ENCODE measurements at regions not wholly inside any gene's neighbourhood (a gene's known extent, or its start where the extent isn't known, plus 50 kb on each side); places are given as distances from the start of the nearest gene placed in this dataset.

DNA sequence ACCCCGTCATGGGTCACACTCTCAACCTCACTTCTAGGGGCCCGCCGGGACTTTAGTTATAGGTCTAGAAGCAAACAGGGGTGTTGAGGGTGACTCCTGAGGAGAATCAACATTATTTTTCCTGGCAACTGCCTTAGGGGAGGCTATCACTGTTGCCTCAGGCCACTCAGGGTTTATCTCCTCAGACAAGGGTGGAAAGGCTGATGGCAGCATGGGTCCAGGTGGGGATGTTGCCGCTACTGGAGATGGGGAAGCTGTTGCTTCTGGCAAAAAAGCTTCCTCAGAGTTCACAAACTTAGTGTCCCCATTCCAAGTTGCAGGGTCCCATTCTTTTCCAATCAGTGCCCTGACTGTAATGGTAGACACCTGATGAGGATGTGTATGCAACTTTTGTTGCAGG is 467.4 kb upstream of the RGS6 start:
- TF ChIP-seq, protein P1, sequence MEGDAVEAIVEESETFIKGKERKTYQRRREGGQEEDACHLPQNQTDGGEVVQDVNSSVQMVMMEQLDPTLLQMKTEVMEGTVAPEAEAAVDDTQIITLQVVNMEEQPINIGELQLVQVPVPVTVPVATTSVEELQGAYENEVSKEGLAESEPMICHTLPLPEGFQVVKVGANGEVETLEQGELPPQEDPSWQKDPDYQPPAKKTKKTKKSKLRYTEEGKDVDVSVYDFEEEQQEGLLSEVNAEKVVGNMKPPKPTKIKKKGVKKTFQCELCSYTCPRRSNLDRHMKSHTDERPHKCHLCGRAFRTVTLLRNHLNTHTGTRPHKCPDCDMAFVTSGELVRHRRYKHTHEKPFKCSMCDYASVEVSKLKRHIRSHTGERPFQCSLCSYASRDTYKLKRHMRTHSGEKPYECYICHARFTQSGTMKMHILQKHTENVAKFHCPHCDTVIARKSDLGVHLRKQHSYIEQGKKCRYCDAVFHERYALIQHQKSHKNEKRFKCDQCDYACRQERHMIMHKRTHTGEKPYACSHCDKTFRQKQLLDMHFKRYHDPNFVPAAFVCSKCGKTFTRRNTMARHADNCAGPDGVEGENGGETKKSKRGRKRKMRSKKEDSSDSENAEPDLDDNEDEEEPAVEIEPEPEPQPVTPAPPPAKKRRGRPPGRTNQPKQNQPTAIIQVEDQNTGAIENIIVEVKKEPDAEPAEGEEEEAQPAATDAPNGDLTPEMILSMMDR (conservative IDR thresholded peaks at IDR 0.05; ENCODE audit: low read length): no peak
- no peak for TF ChIP-seq EZH2phosphoT487 (IDR thresholded peaks at IDR 0.05; ENCODE audit: borderline replicate concordance)

Data from Loucy (cell line).